SK-N-SH treated with all-trans-retinoic acid at 6 μM for 48 hours (cell line): ENCODE measurements at regions not wholly inside any gene's neighbourhood (a gene's known extent, or its start where the extent isn't known, plus 50 kb on each side); places are given as distances from the start of the nearest gene placed in this dataset.

ENCODE experiments used
- ATAC-seq: fragments of 200-7000 bp; cut with Tn5 transposase; 3 replicates; pipeline ENCODE4 v1.9.1; 2020; ENCODE audit warnings: mild to moderate bottlenecking, moderate library complexity
- ARNTL ChIP-seq: fragments of 450-650 bp; formaldehyde crosslinking; IDR thresholded peaks from 2 replicates; pipeline ENCODE4 v1.5.0; 2020; ENCODE audit warnings: low read depth, mild to moderate bottlenecking, moderate library complexity, borderline replicate concordance
- BACH2 ChIP-seq: fragments of 250-450 bp; sonication (Bioruptor Pico); IDR thresholded peaks from 2 replicates; pipeline ENCODE4 v1.9.0; 2021; ENCODE audit warnings: mild to moderate bottlenecking, borderline replicate concordance
- CSDC2 ChIP-seq: fragments of 250-450 bp; sonication (Bioruptor Pico); IDR thresholded peaks from 2 replicates; pipeline ENCODE4 v1.5.0; 2020; ENCODE audit warnings: mild to moderate bottlenecking, moderate library complexity
- ESRRG ChIP-seq: fragments of 250-450 bp; sonication (Bioruptor Pico); IDR thresholded peaks from 2 replicates; pipeline ENCODE4 v1.6.1; 2021; ENCODE audit warnings: mild to moderate bottlenecking
- GLIS3 ChIP-seq: fragments of 250-450 bp; sonication (Bioruptor Pico); IDR thresholded peaks from 2 replicates; pipeline ENCODE4 v1.5.0; 2020; ENCODE audit warnings: mild to moderate bottlenecking, moderate library complexity
- ISL1 ChIP-seq: fragments of 250-450 bp; sonication (Bioruptor Pico); IDR thresholded peaks from 2 replicates; pipeline ENCODE4 v2.1.2; 2022; ENCODE audit warnings: mild to moderate bottlenecking, moderate library complexity
- OSR1 ChIP-seq: fragments of 250-450 bp; sonication (Bioruptor Pico); IDR thresholded peaks from 2 replicates; pipeline ENCODE4 v1.8.0; 2022; ENCODE audit warnings: moderate library complexity, mild to moderate bottlenecking, inconsistent platforms
- PPARA ChIP-seq: fragments of 250-450 bp; sonication (Bioruptor Pico); IDR thresholded peaks from 2 replicates; pipeline ENCODE4 v1.5.0; 2020; ENCODE audit warnings: mild to moderate bottlenecking, borderline replicate concordance
- TCF4 ChIP-seq: fragments of 250-450 bp; sonication (Bioruptor Pico); IDR thresholded peaks from 2 replicates; pipeline ENCODE4 v1.8.0; 2021; ENCODE audit warnings: mild to moderate bottlenecking, moderate library complexity, borderline replicate concordance
- TOX ChIP-seq: fragments of 250-450 bp; sonication (Bioruptor Pico); IDR thresholded peaks from 2 replicates; pipeline ENCODE4 v1.8.0; 2021; ENCODE audit warnings: mild to moderate bottlenecking, moderate library complexity, borderline replicate concordance
- ZC3H10 ChIP-seq: fragments of 250-450 bp; sonication (Bioruptor Pico); IDR thresholded peaks from 2 replicates; pipeline ENCODE4 v1.5.1; 2021; ENCODE audit warnings: mild to moderate bottlenecking, moderate library complexity
- ZFP3 ChIP-seq: fragments of 250-450 bp; sonication (Bioruptor Pico); IDR thresholded peaks from 2 replicates; pipeline ENCODE4 v1.5.0; 2020; ENCODE audit warnings: mild to moderate bottlenecking, moderate library complexity
- ZFP30 ChIP-seq: fragments of 450-650 bp; formaldehyde crosslinking; IDR thresholded peaks from 2 replicates; pipeline ENCODE4 v1.5.0; 2022; ENCODE audit warnings: mild to moderate bottlenecking, moderate library complexity
- ZNF565 ChIP-seq: fragments of 450-650 bp; formaldehyde crosslinking; conservative IDR thresholded peaks from 2 replicates; pipeline ENCODE4 v1.5.0; 2020; ENCODE audit warnings: low read depth, mild to moderate bottlenecking, moderate library complexity
- ZNF8 ChIP-seq: fragments of 450-650 bp; formaldehyde crosslinking; IDR thresholded peaks from 2 replicates; pipeline ENCODE4 v1.5.0; 2020; ENCODE audit warnings: mild to moderate bottlenecking, moderate library complexity
- TF ChIP-seq, protein P1 (sequence below): fragments of 250-450 bp; sonication (Bioruptor Pico); IDR thresholded peaks from 2 replicates; pipeline ENCODE4 v1.8.0; 2021; ENCODE audit warnings: low read depth, mild to moderate bottlenecking, moderate library complexity, borderline replicate concordance
- TF ChIP-seq, protein P2 (sequence below): fragments of 250-450 bp; sonication (Bioruptor Pico); IDR thresholded peaks from 2 replicates; pipeline ENCODE4 v1.5.1; 2020; ENCODE audit warnings: low read depth, mild to moderate bottlenecking, moderate library complexity
- TF ChIP-seq, protein P3 (sequence below): fragments of 250-450 bp; sonication (Bioruptor Pico); IDR thresholded peaks from 2 replicates; pipeline ENCODE4 v1.8.0; 2020; ENCODE audit warnings: mild to moderate bottlenecking, moderate library complexity, borderline replicate concordance
- TF ChIP-seq, protein P4 (sequence below): fragments of 250-450 bp; sonication (Bioruptor Pico); IDR thresholded peaks from 2 replicates; pipeline ENCODE4 v1.5.0; 2020; ENCODE audit warnings: mild to moderate bottlenecking, moderate library complexity
- TF ChIP-seq, protein P5 (sequence below): fragments of 250-450 bp; sonication (Bioruptor Pico); IDR thresholded peaks from 2 replicates; pipeline ENCODE4 v1.5.1; 2021; ENCODE audit warnings: mild to moderate bottlenecking, moderate library complexity

DNA sequence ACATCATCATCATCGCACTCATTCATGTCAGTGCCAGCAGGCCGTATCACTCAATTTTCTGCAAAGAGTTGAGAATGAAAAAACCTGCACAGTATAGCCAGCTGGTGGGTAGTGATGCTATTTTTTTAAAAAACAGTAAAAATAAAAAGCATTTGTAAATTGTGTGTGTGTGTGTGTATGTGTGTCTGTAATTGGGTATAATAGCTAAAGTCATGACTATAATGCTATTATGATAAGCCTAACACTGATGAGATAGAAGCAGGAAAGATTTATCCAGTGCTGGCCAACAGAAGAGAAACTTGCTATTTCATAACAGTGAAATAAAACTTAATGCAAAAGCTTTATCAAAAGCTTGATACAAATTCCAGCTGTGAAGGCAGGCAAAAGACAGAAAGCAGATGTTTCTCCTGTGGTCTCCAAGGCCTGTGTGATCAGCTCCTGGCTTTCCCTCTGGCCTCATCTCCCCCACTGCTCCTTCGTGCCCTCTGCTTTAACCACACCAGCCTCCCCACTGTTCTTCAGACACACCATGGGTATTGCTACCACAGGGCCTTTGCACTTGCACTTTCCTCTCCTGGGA lies 206.2 kb upstream of the IRX5 start:
- TF ChIP-seq ZNF8 (CRISPR knock-in tag) (no peak), PPARA (CRISPR knock-in tag) (no peak), ARNTL (CRISPR knock-in tag) (no peak), TOX (CRISPR knock-in tag) (no peak), ZFP30 (CRISPR knock-in tag) (no peak), ESRRG (CRISPR knock-in tag) (no peak), GLIS3 (CRISPR knock-in tag) (no peak), BACH2 (CRISPR knock-in tag) (no peak), ZNF565 (no peak), OSR1 (CRISPR knock-in tag) (no peak), CSDC2 (no peak), ISL1 (CRISPR knock-in tag) (no peak)
- TF ChIP-seq, protein P1, sequence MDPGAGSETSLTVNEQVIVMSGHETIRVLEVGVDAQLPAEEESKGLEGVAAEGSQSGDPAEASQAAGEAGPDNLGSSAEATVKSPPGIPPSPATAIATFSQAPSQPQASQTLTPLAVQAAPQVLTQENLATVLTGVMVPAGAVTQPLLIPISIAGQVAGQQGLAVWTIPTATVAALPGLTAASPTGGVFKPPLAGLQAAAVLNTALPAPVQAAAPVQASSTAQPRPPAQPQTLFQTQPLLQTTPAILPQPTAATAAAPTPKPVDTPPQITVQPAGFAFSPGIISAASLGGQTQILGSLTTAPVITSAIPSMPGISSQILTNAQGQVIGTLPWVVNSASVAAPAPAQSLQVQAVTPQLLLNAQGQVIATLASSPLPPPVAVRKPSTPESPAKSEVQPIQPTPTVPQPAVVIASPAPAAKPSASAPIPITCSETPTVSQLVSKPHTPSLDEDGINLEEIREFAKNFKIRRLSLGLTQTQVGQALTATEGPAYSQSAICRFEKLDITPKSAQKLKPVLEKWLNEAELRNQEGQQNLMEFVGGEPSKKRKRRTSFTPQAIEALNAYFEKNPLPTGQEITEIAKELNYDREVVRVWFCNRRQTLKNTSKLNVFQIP (CRISPR knock-in tag), result no peak
- TF ChIP-seq, protein P2, sequence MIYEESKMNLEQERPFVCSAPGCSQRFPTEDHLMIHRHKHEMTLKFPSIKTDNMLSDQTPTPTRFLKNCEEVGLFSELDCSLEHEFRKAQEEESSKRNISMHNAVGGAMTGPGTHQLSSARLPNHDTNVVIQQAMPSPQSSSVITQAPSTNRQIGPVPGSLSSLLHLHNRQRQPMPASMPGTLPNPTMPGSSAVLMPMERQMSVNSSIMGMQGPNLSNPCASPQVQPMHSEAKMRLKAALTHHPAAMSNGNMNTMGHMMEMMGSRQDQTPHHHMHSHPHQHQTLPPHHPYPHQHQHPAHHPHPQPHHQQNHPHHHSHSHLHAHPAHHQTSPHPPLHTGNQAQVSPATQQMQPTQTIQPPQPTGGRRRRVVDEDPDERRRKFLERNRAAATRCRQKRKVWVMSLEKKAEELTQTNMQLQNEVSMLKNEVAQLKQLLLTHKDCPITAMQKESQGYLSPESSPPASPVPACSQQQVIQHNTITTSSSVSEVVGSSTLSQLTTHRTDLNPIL (CRISPR knock-in tag), result no peak
- TF ChIP-seq, protein P3, sequence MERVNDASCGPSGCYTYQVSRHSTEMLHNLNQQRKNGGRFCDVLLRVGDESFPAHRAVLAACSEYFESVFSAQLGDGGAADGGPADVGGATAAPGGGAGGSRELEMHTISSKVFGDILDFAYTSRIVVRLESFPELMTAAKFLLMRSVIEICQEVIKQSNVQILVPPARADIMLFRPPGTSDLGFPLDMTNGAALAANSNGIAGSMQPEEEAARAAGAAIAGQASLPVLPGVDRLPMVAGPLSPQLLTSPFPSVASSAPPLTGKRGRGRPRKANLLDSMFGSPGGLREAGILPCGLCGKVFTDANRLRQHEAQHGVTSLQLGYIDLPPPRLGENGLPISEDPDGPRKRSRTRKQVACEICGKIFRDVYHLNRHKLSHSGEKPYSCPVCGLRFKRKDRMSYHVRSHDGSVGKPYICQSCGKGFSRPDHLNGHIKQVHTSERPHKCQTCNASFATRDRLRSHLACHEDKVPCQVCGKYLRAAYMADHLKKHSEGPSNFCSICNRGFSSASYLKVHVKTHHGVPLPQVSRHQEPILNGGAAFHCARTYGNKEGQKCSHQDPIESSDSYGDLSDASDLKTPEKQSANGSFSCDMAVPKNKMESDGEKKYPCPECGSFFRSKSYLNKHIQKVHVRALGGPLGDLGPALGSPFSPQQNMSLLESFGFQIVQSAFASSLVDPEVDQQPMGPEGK, result no peak
- TF ChIP-seq, protein P4, sequence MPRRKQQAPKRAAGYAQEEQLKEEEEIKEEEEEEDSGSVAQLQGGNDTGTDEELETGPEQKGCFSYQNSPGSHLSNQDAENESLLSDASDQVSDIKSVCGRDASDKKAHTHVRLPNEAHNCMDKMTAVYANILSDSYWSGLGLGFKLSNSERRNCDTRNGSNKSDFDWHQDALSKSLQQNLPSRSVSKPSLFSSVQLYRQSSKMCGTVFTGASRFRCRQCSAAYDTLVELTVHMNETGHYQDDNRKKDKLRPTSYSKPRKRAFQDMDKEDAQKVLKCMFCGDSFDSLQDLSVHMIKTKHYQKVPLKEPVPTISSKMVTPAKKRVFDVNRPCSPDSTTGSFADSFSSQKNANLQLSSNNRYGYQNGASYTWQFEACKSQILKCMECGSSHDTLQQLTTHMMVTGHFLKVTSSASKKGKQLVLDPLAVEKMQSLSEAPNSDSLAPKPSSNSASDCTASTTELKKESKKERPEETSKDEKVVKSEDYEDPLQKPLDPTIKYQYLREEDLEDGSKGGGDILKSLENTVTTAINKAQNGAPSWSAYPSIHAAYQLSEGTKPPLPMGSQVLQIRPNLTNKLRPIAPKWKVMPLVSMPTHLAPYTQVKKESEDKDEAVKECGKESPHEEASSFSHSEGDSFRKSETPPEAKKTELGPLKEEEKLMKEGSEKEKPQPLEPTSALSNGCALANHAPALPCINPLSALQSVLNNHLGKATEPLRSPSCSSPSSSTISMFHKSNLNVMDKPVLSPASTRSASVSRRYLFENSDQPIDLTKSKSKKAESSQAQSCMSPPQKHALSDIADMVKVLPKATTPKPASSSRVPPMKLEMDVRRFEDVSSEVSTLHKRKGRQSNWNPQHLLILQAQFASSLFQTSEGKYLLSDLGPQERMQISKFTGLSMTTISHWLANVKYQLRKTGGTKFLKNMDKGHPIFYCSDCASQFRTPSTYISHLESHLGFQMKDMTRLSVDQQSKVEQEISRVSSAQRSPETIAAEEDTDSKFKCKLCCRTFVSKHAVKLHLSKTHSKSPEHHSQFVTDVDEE (CRISPR knock-in tag), result no peak
- TF ChIP-seq, protein P5, sequence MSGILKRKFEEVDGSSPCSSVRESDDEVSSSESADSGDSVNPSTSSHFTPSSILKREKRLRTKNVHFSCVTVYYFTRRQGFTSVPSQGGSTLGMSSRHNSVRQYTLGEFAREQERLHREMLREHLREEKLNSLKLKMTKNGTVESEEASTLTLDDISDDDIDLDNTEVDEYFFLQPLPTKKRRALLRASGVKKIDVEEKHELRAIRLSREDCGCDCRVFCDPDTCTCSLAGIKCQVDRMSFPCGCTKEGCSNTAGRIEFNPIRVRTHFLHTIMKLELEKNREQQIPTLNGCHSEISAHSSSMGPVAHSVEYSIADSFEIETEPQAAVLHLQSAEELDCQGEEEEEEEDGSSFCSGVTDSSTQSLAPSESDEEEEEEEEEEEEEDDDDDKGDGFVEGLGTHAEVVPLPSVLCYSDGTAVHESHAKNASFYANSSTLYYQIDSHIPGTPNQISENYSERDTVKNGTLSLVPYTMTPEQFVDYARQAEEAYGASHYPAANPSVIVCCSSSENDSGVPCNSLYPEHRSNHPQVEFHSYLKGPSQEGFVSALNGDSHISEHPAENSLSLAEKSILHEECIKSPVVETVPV (CRISPR knock-in tag), result no peak
- ATAC-seq, result no peak

DNA sequence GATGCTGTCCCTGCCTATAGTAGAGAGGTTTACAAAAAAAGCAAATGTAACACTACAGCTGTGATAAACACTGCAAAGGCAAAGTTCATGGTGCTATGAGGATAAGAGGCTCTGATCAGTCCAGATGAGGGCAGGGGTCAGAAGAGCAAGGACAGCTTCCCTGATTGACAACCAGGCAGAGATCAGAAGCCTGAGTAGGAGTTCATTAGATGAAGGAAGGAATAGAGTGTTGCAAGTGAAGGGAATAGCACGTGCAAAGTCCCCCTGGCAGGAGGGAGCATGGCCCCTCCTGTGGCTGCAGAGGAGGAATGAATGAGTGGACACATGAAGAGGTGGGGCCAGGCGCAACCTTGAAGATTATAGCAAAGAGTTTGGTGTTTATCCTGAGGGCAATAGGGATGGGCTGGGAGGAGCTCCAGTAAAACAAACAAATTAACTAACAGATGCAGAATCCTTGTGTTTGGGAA lies 208.4 kb upstream of the IRX5 start:
- ATAC-seq, result no peak
- TF ChIP-seq ESRRG (CRISPR knock-in tag) (no peak), BACH2 (CRISPR knock-in tag) (no peak), ZC3H10 (CRISPR knock-in tag) (no peak), ZFP30 (CRISPR knock-in tag) (no peak), ZFP3 (CRISPR knock-in tag) (no peak), OSR1 (CRISPR knock-in tag) (no peak), TCF4 (CRISPR knock-in tag) (no peak), TOX (CRISPR knock-in tag) (no peak), GLIS3 (CRISPR knock-in tag) (no peak)
- TF ChIP-seq, protein P3, result no peak
- TF ChIP-seq, protein P2 (CRISPR knock-in tag), result no peak
- TF ChIP-seq, protein P5 (CRISPR knock-in tag), result no peak
- TF ChIP-seq, protein P4 (CRISPR knock-in tag), result no peak
